ENCODE measurements at regions not wholly inside any gene's neighbourhood (a gene's known extent, or its start where the extent isn't known, plus 50 kb on each side); places are given as distances from the start of the nearest gene placed in this dataset.

DNA sequence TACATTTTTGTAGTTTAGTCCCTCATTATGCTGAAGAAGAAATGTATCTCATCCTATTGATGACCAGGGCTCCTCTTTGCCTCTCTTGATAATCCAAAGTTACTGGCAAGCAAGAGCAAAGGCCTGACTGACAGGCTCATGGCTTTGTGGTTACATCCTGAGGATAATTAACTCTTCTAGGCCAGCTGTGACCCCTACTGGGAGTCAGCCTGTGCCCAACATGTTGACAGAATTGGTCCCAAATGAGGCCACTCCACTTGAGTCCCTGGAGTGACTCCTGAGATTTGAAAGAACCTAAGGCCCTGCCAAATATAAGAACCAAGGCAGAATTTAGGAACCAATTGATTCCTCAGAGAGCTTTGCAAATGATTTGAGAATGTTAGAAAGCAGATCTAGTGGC lies 973.8 kb upstream of the CELF4 start:
- TF ChIP-seq, protein P1, sequence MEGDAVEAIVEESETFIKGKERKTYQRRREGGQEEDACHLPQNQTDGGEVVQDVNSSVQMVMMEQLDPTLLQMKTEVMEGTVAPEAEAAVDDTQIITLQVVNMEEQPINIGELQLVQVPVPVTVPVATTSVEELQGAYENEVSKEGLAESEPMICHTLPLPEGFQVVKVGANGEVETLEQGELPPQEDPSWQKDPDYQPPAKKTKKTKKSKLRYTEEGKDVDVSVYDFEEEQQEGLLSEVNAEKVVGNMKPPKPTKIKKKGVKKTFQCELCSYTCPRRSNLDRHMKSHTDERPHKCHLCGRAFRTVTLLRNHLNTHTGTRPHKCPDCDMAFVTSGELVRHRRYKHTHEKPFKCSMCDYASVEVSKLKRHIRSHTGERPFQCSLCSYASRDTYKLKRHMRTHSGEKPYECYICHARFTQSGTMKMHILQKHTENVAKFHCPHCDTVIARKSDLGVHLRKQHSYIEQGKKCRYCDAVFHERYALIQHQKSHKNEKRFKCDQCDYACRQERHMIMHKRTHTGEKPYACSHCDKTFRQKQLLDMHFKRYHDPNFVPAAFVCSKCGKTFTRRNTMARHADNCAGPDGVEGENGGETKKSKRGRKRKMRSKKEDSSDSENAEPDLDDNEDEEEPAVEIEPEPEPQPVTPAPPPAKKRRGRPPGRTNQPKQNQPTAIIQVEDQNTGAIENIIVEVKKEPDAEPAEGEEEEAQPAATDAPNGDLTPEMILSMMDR (IDR thresholded peaks at IDR 0.05), result no peak
- TF ChIP-seq POLR2A (IDR thresholded peaks at IDR 0.05), result no peak
